Cardiac muscle cell (in vitro differentiated cells and primary cell): ENCODE measurements at regions not wholly inside any gene's neighbourhood (a gene's known extent, or its start where the extent isn't known, plus 50 kb on each side); places are given as distances from the start of the nearest gene placed in this dataset.

Experiments used
- DNase-seq, 2 donors: peaks; one replicate each; pipeline versions ENCODE4 v3.0.0 to v3.0.0-alpha.2; 2010 to 2017; ENCODE audit warnings: low read depth in 1 of 2, low spot score in 1 of 2
- H3K27ac ChIP-seq: fragments of 200-600 bp; sonication (generic); 2 replicates; pipeline ENCODE4 v1.5.1; 2016
- H3K27me3 ChIP-seq: fragments of 200-600 bp; sonication (generic); 2 replicates; pipeline ENCODE4 v1.6.0; 2016; ENCODE audit warnings: control low read depth
- H3K36me3 ChIP-seq: fragments of 200-600 bp; sonication (generic); 2 replicates; pipeline ENCODE4 v1.5.1; 2016; ENCODE audit warnings: control low read depth
- H3K4me1 ChIP-seq: fragments of 200-600 bp; sonication (generic); 2 replicates; pipeline ENCODE4 v1.8.1; 2017; ENCODE audit warnings: low read depth, mild to moderate bottlenecking, mixed run types
- H3K4me3 ChIP-seq: fragments of 200-600 bp; sonication (generic); 2 replicates; pipeline ENCODE4 v1.5.1; 2016; ENCODE audit warnings: mild to moderate bottlenecking
- H3K9me3 ChIP-seq: fragments of 200-600 bp; sonication (generic); 2 replicates; pipeline ENCODE4 v1.5.1; 2017; ENCODE audit warnings: low read depth, mild to moderate bottlenecking, control low read depth
- CTCF ChIP-seq: IDR thresholded peaks from 2 replicates; pipeline ENCODE4 v1.5.1; 2012; ENCODE audit warnings: low read depth, mild to moderate bottlenecking, low read length

GRCh38 chr3:72234391-72234790 lies 449.4 kb upstream of the PROK2 start:
- DNase-seq: peak in 1 of 2 donors; percentile 94
- no peaks in the 10 kb centered on the region for H3K9me3 ChIP-seq
- no peak overlapping the region for H3K4me3 ChIP-seq
- H3K36me3 ChIP-seq: no peaks in the 10 kb centered on the region
- no peak overlapping the region for H3K27ac ChIP-seq
- H3K27me3 ChIP-seq: no peaks in the 10 kb centered on the region
- TF ChIP-seq CTCF: no peak
- H3K4me1 ChIP-seq: no peaks in the 10 kb centered on the region

GRCh38 chr3:72233571-72233970 lies 448.6 kb upstream of the PROK2 start:
- Histone ChIP-seq H3K36me3 (no peaks in the 10 kb centered on the region), H3K4me3 (no peak overlapping the region), H3K27ac (no peak overlapping the region), H3K9me3 (no peaks in the 10 kb centered on the region), H3K4me1 (no peaks in the 10 kb centered on the region), H3K27me3 (no peaks in the 10 kb centered on the region)
- no peak for TF ChIP-seq CTCF
- no peak for DNase-seq

GRCh38 chr3:72232777-72233176 lies 447.8 kb upstream of the PROK2 start:
- Histone ChIP-seq H3K4me1 (no peaks in the 10 kb centered on the region), H3K36me3 (no peaks in the 10 kb centered on the region), H3K9me3 (no peaks in the 10 kb centered on the region), H3K27ac (no peak overlapping the region), H3K27me3 (no peaks in the 10 kb centered on the region), H3K4me3 (no peak overlapping the region)
- TF ChIP-seq CTCF: no peak
- no peak for DNase-seq

GRCh38 chr3:72232331-72232730 lies 447.4 kb upstream of the PROK2 start:
- Histone ChIP-seq H3K4me1 (no peaks in the 10 kb centered on the region), H3K4me3 (no peak overlapping the region), H3K9me3 (no peaks in the 10 kb centered on the region), H3K27me3 (no peaks in the 10 kb centered on the region), H3K36me3 (no peaks in the 10 kb centered on the region), H3K27ac (no peak overlapping the region)
- no peak for TF ChIP-seq CTCF
- DNase-seq: no peak

- Histone ChIP-seq H3K27me3 (no peaks in the 10 kb centered on the region), H3K4me3 (no peak overlapping the region), H3K9me3 (no peaks in the 10 kb centered on the region), H3K27ac (no peak overlapping the region), H3K4me1 (no peaks in the 10 kb centered on the region), H3K36me3 (no peaks in the 10 kb centered on the region)
- TF ChIP-seq CTCF: no peak
- DNase-seq: no peak
These were observed 446.7 kb upstream of the PROK2 start for GRCh38 chr3:72231439-72232196.
